ENCODE measurements at regions not wholly inside any gene's neighbourhood (a gene's known extent, or its start where the extent isn't known, plus 50 kb on each side); places are given as distances from the start of the nearest gene placed in this dataset.

DNA sequence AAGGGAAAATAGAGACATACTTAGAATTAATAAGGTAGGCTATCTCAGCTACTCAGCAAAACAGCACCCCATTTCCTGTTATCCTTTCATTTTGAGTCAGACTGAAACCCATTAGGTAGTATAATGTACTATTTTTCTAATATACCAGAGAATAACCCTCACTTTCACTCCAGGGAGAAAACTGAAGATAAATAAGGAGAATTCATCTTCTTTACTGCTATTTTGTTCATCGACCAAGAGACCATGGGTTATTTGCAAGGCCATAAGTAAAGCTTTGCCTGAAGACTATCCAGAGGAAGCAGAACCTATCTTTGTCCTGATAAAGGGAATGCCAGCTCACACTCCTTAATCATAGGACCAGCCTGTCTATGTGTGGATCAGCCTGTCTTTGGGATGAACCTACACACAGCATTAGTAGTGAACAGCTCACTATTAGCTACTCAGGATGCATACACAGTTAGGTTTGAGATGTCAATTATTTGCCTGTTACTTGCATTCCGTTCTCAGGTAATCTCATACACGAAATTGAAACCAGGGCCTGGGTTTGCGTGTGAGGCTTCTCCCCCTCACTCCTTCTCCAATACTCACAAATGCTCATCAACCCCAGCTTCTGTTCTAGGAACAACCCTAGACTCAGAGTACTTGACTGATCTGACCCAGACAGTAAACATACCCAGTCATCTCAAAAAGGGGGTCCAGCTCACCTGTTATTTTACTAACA, 124.4 kb downstream of the DAD1 start:
- no peak overlapping the region for H3K4me3 ChIP-seq (ENCODE audit: low read depth, low read length)
- H3K27ac ChIP-seq (ENCODE audit: low read depth, low read length), result no peak overlapping the region
- peaks cover 3% of the 10 kb centered on the region for H3K27me3 ChIP-seq (ENCODE audit: control insufficient read depth, insufficient read depth, low read length)
- TF ChIP-seq, protein P1, sequence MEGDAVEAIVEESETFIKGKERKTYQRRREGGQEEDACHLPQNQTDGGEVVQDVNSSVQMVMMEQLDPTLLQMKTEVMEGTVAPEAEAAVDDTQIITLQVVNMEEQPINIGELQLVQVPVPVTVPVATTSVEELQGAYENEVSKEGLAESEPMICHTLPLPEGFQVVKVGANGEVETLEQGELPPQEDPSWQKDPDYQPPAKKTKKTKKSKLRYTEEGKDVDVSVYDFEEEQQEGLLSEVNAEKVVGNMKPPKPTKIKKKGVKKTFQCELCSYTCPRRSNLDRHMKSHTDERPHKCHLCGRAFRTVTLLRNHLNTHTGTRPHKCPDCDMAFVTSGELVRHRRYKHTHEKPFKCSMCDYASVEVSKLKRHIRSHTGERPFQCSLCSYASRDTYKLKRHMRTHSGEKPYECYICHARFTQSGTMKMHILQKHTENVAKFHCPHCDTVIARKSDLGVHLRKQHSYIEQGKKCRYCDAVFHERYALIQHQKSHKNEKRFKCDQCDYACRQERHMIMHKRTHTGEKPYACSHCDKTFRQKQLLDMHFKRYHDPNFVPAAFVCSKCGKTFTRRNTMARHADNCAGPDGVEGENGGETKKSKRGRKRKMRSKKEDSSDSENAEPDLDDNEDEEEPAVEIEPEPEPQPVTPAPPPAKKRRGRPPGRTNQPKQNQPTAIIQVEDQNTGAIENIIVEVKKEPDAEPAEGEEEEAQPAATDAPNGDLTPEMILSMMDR (IDR thresholded peaks at IDR 0.05; ENCODE audit: low read depth, low read length), result no peak
- POLR2A ChIA-PET, result interaction anchor here (0.6 kb wide), 1 partner anchor 46 kb away, joined by 7 read pairs; no protein-coding TSS in a partner anchor
- no peaks in the 10 kb centered on the region for H3K9me3 ChIP-seq (ENCODE audit: control insufficient read depth, insufficient read depth, low read length)
- no peak for DNase-seq (ENCODE audit: low read depth, low spot score)
- CTCF ChIA-PET, result interaction anchor here (0.5 to 1.0 kb wide), 2 partner anchors 21 to 92 kb away, joined by 3 to 5 read pairs; no protein-coding TSS in a partner anchor

GRCh38 chr14:22463763-22464173, 125.3 kb downstream of the DAD1 start:
- POLR2A ChIA-PET, result no interaction called here
- TF ChIP-seq, protein P1 (IDR thresholded peaks at IDR 0.05; ENCODE audit: low read depth, low read length), result no peak
- H3K4me3 ChIP-seq (ENCODE audit: low read depth, low read length), result no peak overlapping the region
- no peak for DNase-seq (ENCODE audit: low read depth, low spot score)
- H3K27me3 ChIP-seq (ENCODE audit: control insufficient read depth, insufficient read depth, low read length), result peaks cover 9% of the 10 kb centered on the region
- CTCF ChIA-PET, result no interaction called here
- no peak overlapping the region for H3K27ac ChIP-seq (ENCODE audit: low read depth, low read length)
- no peaks in the 10 kb centered on the region for H3K9me3 ChIP-seq (ENCODE audit: control insufficient read depth, insufficient read depth, low read length)

GRCh38 chr14:22462923-22463322, 126.1 kb downstream of the DAD1 start:
- H3K27ac ChIP-seq (ENCODE audit: low read depth, low read length), result no peak overlapping the region
- no peak for DNase-seq (ENCODE audit: low read depth, low spot score)
- TF ChIP-seq, protein P1 (IDR thresholded peaks at IDR 0.05; ENCODE audit: low read depth, low read length), result no peak
- no peak overlapping the region for H3K4me3 ChIP-seq (ENCODE audit: low read depth, low read length)
- ChIA-PET CTCF (no interaction called here), POLR2A (no interaction called here)
- H3K9me3 ChIP-seq (ENCODE audit: control insufficient read depth, insufficient read depth, low read length), result no peaks in the 10 kb centered on the region
- peaks cover 18% of the 10 kb centered on the region for H3K27me3 ChIP-seq (ENCODE audit: control insufficient read depth, insufficient read depth, low read length)

GRCh38 chr14:22460461-22461195, 128.4 kb downstream of the DAD1 start:
- no peaks in the 10 kb centered on the region for H3K9me3 ChIP-seq (ENCODE audit: control insufficient read depth, insufficient read depth, low read length)
- H3K27ac ChIP-seq (ENCODE audit: low read depth, low read length), result no peak overlapping the region
- no peak overlapping the region for H3K4me3 ChIP-seq (ENCODE audit: low read depth, low read length)
- ChIA-PET CTCF (interaction anchor here (0.8 to 1.1 kb wide), 2 partner anchors 10 to 260 kb away, joined by 3 to 4 read pairs; no protein-coding TSS in a partner anchor), POLR2A (no interaction called here)
- H3K27me3 ChIP-seq (ENCODE audit: control insufficient read depth, insufficient read depth, low read length), result peaks cover 33% of the 10 kb centered on the region
- no peak for DNase-seq (ENCODE audit: low read depth, low spot score)
- TF ChIP-seq, protein P1 (IDR thresholded peaks at IDR 0.05; ENCODE audit: low read depth, low read length), result no peak

- DNase-seq (ENCODE audit: low read depth, low spot score), result no peak
- TF ChIP-seq, protein P1 (IDR thresholded peaks at IDR 0.05; ENCODE audit: low read depth, low read length), result no peak
- H3K27me3 ChIP-seq (ENCODE audit: control insufficient read depth, insufficient read depth, low read length), result peaks cover 46% of the 10 kb centered on the region
- POLR2A ChIA-PET, result no interaction called here
- CTCF ChIA-PET, result interaction anchor here (0.8 to 1.3 kb wide), 2 partner anchors 66 to 139 kb away, joined by 3 read pairs; no protein-coding TSS in a partner anchor
- no peak overlapping the region for H3K4me3 ChIP-seq (ENCODE audit: low read depth, low read length)
- no peaks in the 10 kb centered on the region for H3K9me3 ChIP-seq (ENCODE audit: control insufficient read depth, insufficient read depth, low read length)
- H3K27ac ChIP-seq (ENCODE audit: low read depth, low read length), result no peak overlapping the region
Observed at GRCh38 chr14:22458737-22459136, 130.3 kb downstream of the DAD1 start.
